ENCODE measurements at regions not wholly inside any gene's neighbourhood (a gene's known extent, or its start where the extent isn't known, plus 50 kb on each side); places are given as distances from the start of the nearest gene placed in this dataset.
"Not testable (repeated sequence)": the region's sequence is repeated elsewhere in the genome, so short reads cannot be mapped to it uniquely, and the experiment has no call there.

DNA sequence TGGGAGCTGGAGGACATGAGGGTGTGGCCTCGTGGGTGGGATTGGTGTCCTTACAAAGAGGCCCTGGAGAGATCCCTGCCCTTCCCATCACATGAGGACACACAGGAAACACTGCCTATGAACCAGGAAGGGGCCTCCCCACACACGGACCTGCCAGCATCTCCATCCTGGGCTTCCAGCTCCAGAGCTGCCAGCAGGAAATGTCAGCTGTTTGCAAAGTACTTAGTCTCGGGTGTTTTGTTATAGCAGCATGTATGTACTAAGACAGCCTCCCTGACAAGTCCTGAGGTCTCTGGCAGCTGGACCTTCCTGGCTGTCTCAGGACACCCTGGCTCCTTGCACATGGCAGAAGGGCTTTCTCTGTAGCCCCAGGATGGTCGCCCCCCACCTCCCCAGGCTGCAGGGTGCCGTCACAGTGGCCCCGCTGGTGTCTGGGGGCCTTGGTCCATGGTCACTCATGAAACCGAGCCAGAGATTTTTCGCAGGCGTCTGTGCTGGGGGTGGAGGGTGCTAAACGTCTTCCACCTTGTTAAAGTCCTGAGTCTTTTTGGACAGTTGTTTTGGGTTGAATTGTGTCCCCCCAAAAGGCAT, 157.0 kb upstream of the ZNF469 start:
- DNase-seq; H3K4me1 ChIP-seq (ENCODE audit: control extremely low read depth in 1 of 4, control insufficient read depth in 4 of 4, insufficient read depth in 4 of 4, low read length in 3 of 4); H3K4me3 ChIP-seq (ENCODE audit: control insufficient read depth in 1 of 7, extremely low read depth in 1 of 7, insufficient read depth in 4 of 7, low read depth in 2 of 7, low read length in 6 of 7); CTCF ChIA-PET; H3K9me3 ChIP-seq (ENCODE audit: control extremely low read depth in 1 of 5, control insufficient read depth in 4 of 5, insufficient read depth in 2 of 5, low read depth in 1 of 5, low read length in 4 of 5); POLR2A ChIA-PET; H3K27ac ChIP-seq (ENCODE audit: insufficient read depth in 1 of 2, low read depth in 1 of 2, low read length in 2 of 2, poor library complexity in 1 of 2, severe bottlenecking in 2 of 2); H3K27me3 ChIP-seq (replicated peaks in 2 of 5; ENCODE audit: control insufficient read depth in 4 of 5, insufficient read depth in 5 of 5, low read length in 4 of 5); H3K36me3 ChIP-seq (ENCODE audit: control insufficient read depth in 4 of 4, insufficient read depth in 4 of 4, low read length in 3 of 4): not testable (repeated sequence)
- WGBS (ENCODE audit: insufficient coverage): 100% methylated on average over 1 of the region's 10 CpGs

DNA sequence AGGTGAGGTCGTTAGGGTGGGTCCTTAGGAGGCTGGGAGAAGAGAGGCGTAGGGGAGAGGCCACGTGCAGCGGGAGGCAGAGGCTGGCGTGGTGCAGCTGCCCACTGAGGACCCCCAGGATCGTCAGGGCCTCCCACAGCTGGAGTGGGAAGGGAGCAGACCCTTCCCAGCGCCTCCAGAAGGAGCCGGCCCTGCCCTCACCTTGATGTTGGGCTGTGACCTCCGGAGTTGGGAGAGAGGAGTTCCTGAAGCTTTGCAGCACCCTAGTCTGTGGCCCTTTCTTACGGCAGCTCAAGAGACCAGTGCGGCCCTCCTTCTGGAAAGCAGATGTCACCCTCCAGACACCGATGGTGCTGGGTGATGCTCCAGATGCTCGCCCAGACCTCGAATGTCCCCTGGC, 156.5 kb upstream of the ZNF469 start:
- 92% methylated on average over 5 of the region's 14 CpGs for WGBS (ENCODE audit: insufficient coverage)
- H3K4me3 ChIP-seq (ENCODE audit: control insufficient read depth in 1 of 7, extremely low read depth in 1 of 7, insufficient read depth in 4 of 7, low read depth in 2 of 7, low read length in 6 of 7); H3K27me3 ChIP-seq (replicated peaks in 2 of 5; ENCODE audit: control insufficient read depth in 4 of 5, insufficient read depth in 5 of 5, low read length in 4 of 5); POLR2A ChIA-PET; CTCF ChIA-PET; H3K4me1 ChIP-seq (ENCODE audit: control extremely low read depth in 1 of 4, control insufficient read depth in 4 of 4, insufficient read depth in 4 of 4, low read length in 3 of 4); H3K9me3 ChIP-seq (ENCODE audit: control extremely low read depth in 1 of 5, control insufficient read depth in 4 of 5, insufficient read depth in 2 of 5, low read depth in 1 of 5, low read length in 4 of 5); DNase-seq; H3K27ac ChIP-seq (ENCODE audit: insufficient read depth in 1 of 2, low read depth in 1 of 2, low read length in 2 of 2, poor library complexity in 1 of 2, severe bottlenecking in 2 of 2); H3K36me3 ChIP-seq (ENCODE audit: control insufficient read depth in 4 of 4, insufficient read depth in 4 of 4, low read length in 3 of 4): not testable (repeated sequence)

DNA sequence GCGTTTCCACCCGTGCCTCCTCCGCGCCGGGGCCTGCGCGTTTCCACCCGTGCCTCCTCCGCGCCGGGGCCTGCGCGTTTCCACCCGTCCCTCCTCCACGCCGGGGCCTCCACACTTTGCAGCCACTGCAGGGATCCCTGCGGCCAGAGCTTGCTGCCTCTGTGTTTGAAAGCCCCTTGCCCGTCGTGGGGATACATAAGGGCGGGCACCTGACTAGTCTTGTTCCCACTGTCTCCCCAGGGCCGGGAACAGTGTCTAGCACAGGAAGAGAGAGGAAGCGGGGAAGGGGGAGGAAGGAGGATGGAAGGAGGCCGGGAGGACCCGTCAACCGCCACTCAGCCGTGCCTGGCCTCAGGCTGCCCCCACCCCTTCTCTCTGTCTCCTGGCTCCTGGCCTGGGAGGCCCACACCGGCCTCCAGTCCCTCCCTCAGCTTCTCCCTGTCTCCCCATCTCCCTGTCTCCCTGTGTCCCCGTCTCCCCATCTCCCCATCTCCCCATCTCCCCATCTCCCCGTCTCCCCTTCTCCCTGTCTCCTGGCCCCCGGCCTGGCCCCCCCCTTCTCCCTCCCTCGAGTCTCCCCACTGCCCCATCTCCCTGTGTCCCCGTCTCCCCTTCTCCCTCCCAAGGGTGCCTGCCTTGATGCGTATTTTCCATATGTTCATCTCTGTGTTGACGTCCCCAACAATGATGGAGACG, 155.6 kb upstream of the ZNF469 start:
- POLR2A ChIA-PET; DNase-seq; H3K27me3 ChIP-seq (replicated peaks in 2 of 5; ENCODE audit: control insufficient read depth in 4 of 5, insufficient read depth in 5 of 5, low read length in 4 of 5); H3K4me3 ChIP-seq (ENCODE audit: control insufficient read depth in 1 of 7, extremely low read depth in 1 of 7, insufficient read depth in 4 of 7, low read depth in 2 of 7, low read length in 6 of 7); H3K27ac ChIP-seq (ENCODE audit: insufficient read depth in 1 of 2, low read depth in 1 of 2, low read length in 2 of 2, poor library complexity in 1 of 2, severe bottlenecking in 2 of 2); CTCF ChIA-PET; H3K9me3 ChIP-seq (ENCODE audit: control extremely low read depth in 1 of 5, control insufficient read depth in 4 of 5, insufficient read depth in 2 of 5, low read depth in 1 of 5, low read length in 4 of 5); H3K36me3 ChIP-seq (ENCODE audit: control insufficient read depth in 4 of 4, insufficient read depth in 4 of 4, low read length in 3 of 4); H3K4me1 ChIP-seq (ENCODE audit: control extremely low read depth in 1 of 4, control insufficient read depth in 4 of 4, insufficient read depth in 4 of 4, low read length in 3 of 4): not testable (repeated sequence)
- WGBS (ENCODE audit: insufficient coverage): 84% methylated on average over 8 of the region's 35 CpGs

- WGBS (ENCODE audit: insufficient coverage): 92% methylated on average over 19 of the region's 36 CpGs
- DNase-seq; H3K4me1 ChIP-seq (ENCODE audit: control extremely low read depth in 1 of 4, control insufficient read depth in 4 of 4, insufficient read depth in 4 of 4, low read length in 3 of 4); POLR2A ChIA-PET; H3K9me3 ChIP-seq (ENCODE audit: control extremely low read depth in 1 of 5, control insufficient read depth in 4 of 5, insufficient read depth in 2 of 5, low read depth in 1 of 5, low read length in 4 of 5); H3K27ac ChIP-seq (ENCODE audit: insufficient read depth in 1 of 2, low read depth in 1 of 2, low read length in 2 of 2, poor library complexity in 1 of 2, severe bottlenecking in 2 of 2); H3K4me3 ChIP-seq (ENCODE audit: control insufficient read depth in 1 of 7, extremely low read depth in 1 of 7, insufficient read depth in 4 of 7, low read depth in 2 of 7, low read length in 6 of 7); H3K36me3 ChIP-seq (ENCODE audit: control insufficient read depth in 4 of 4, insufficient read depth in 4 of 4, low read length in 3 of 4); CTCF ChIA-PET; H3K27me3 ChIP-seq (replicated peaks in 2 of 5; ENCODE audit: control insufficient read depth in 4 of 5, insufficient read depth in 5 of 5, low read length in 4 of 5): not testable (repeated sequence)
These were observed 154.9 kb upstream of the ZNF469 start for GRCh38 chr16:88227722-88228482.

- DNase-seq; H3K4me1 ChIP-seq (ENCODE audit: control extremely low read depth in 1 of 4, control insufficient read depth in 4 of 4, insufficient read depth in 4 of 4, low read length in 3 of 4); H3K4me3 ChIP-seq (ENCODE audit: control insufficient read depth in 1 of 7, extremely low read depth in 1 of 7, insufficient read depth in 4 of 7, low read depth in 2 of 7, low read length in 6 of 7); POLR2A ChIA-PET; H3K36me3 ChIP-seq (ENCODE audit: control insufficient read depth in 4 of 4, insufficient read depth in 4 of 4, low read length in 3 of 4); H3K9me3 ChIP-seq (ENCODE audit: control extremely low read depth in 1 of 5, control insufficient read depth in 4 of 5, insufficient read depth in 2 of 5, low read depth in 1 of 5, low read length in 4 of 5); H3K27me3 ChIP-seq (replicated peaks in 2 of 5; ENCODE audit: control insufficient read depth in 4 of 5, insufficient read depth in 5 of 5, low read length in 4 of 5); H3K27ac ChIP-seq (ENCODE audit: insufficient read depth in 1 of 2, low read depth in 1 of 2, low read length in 2 of 2, poor library complexity in 1 of 2, severe bottlenecking in 2 of 2); CTCF ChIA-PET: not testable (repeated sequence)
- whole genome bisulfite sequencing (ENCODE audit: insufficient coverage): no CpG with 5 or more reads among the region's 8 CpGs
These were observed 154.0 kb upstream of the ZNF469 start for GRCh38 chr16:88228751-88229150.

DNA sequence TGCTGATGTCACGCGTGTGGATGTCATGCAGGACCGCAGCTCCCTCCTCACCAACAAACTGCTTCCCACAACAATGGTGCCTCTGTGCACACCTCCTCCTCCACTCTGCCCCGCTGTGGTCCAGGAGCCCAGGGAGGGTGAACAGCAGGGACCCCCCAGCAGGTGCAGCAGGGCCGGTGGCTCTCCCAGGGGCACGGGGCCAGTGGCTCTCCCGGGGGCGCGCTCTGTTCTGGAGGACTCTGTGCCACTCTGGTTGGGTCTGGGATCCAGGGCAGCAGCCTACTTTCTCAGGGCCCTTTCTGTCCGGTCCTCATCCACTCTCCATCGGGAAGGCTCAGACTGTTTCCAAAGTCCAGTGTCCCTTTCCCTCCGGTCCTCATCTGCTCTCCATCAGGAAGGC, 153.0 kb upstream of the ZNF469 start:
- WGBS (ENCODE audit: insufficient coverage): 92% methylated on average over 7 of the region's 12 CpGs
- DNase-seq; H3K36me3 ChIP-seq (ENCODE audit: control insufficient read depth in 4 of 4, insufficient read depth in 4 of 4, low read length in 3 of 4); H3K4me1 ChIP-seq (ENCODE audit: control extremely low read depth in 1 of 4, control insufficient read depth in 4 of 4, insufficient read depth in 4 of 4, low read length in 3 of 4); H3K27me3 ChIP-seq (replicated peaks in 2 of 5; ENCODE audit: control insufficient read depth in 4 of 5, insufficient read depth in 5 of 5, low read length in 4 of 5); H3K9me3 ChIP-seq (ENCODE audit: control extremely low read depth in 1 of 5, control insufficient read depth in 4 of 5, insufficient read depth in 2 of 5, low read depth in 1 of 5, low read length in 4 of 5); CTCF ChIA-PET; POLR2A ChIA-PET; H3K4me3 ChIP-seq (ENCODE audit: control insufficient read depth in 1 of 7, extremely low read depth in 1 of 7, insufficient read depth in 4 of 7, low read depth in 2 of 7, low read length in 6 of 7); H3K27ac ChIP-seq (ENCODE audit: insufficient read depth in 1 of 2, low read depth in 1 of 2, low read length in 2 of 2, poor library complexity in 1 of 2, severe bottlenecking in 2 of 2): not testable (repeated sequence)

DNA sequence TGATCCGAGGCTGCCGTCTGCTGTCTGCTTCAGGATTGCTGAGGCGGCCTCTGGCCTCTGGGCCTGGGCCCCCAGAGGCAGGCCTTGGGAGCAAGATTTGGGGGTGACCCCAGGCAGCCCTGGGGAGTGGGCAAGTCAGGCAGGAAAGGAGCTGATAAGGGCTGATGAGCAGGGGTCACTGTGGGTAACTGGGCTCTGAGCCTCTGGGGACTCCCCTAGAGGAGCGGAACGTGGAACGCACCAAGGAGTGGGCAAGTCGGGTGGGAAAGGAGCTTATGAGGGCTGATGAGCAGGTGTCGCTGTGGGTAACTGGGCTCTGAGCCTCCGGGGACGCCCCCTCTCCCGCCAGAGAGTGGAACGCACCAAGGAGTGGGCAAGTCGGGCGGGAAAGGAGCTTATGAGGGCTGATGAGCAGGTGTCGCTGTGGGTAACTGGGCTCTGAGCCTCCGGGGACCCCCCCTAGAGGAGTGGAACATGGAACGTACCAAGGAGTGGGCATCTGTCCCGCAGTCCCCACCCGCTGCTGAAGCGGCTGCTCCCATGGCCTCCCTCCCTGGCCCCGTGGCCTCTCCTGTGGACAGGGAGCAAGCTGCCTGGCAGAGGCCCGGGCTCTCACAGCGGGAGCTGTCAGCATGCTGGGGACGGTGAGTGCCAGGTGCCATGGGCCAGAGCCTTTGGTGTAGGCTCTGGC, 152.3 kb upstream of the ZNF469 start:
- CTCF ChIA-PET; POLR2A ChIA-PET; H3K27ac ChIP-seq (ENCODE audit: insufficient read depth in 1 of 2, low read depth in 1 of 2, low read length in 2 of 2, poor library complexity in 1 of 2, severe bottlenecking in 2 of 2); H3K36me3 ChIP-seq (ENCODE audit: control insufficient read depth in 4 of 4, insufficient read depth in 4 of 4, low read length in 3 of 4); H3K4me1 ChIP-seq (ENCODE audit: control extremely low read depth in 1 of 4, control insufficient read depth in 4 of 4, insufficient read depth in 4 of 4, low read length in 3 of 4); H3K27me3 ChIP-seq (replicated peaks in 2 of 5; ENCODE audit: control insufficient read depth in 4 of 5, insufficient read depth in 5 of 5, low read length in 4 of 5); H3K9me3 ChIP-seq (ENCODE audit: control extremely low read depth in 1 of 5, control insufficient read depth in 4 of 5, insufficient read depth in 2 of 5, low read depth in 1 of 5, low read length in 4 of 5); H3K4me3 ChIP-seq (ENCODE audit: control insufficient read depth in 1 of 7, extremely low read depth in 1 of 7, insufficient read depth in 4 of 7, low read depth in 2 of 7, low read length in 6 of 7); DNase-seq: not testable (repeated sequence)
- 94% methylated on average over 12 of the region's 24 CpGs for WGBS (ENCODE audit: insufficient coverage)

Measured in common myeloid progenitor, CD34-positive (primary cell).